ENCODE measurements at regions not wholly inside any gene's neighbourhood (a gene's known extent, or its start where the extent isn't known, plus 50 kb on each side); places are given as distances from the start of the nearest gene placed in this dataset.

DNA sequence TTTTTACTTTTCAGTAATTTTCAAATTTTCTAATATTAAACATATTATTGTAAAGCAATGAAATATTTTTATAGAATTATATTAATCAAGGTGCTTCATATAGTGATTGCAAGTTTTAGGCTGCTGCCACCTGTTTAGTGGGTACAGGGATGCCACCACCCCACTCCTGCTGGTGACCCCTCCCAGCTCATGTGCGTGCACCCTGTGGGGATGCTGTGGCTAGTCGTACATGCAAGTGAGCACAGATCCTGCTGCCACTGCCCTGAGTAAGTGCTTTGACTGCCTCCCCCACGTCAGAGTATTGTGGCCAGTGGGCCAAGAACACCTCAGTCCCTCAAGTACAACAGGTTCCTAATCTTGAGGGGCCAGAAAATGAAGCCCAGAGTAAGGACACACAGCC is 320.1 kb upstream of the DDI1 start:
- Mint-ChIP-seq H3K4me1 (peaks cover 4% of the 10 kb centered on the region), H3K27me3 (ENCODE audit: low read depth) (no peaks in the 10 kb centered on the region), H3K9me3 (peaks cover 3% of the 10 kb centered on the region), H3K36me3 (ENCODE audit: low read depth) (no peaks in the 10 kb centered on the region), H3K27ac (ENCODE audit: unreplicated experiment) (no peak overlapping the region), H3K4me3 (no peak overlapping the region)
- no peak for DNase-seq (ENCODE audit: low read depth, low spot score)
- TF ChIP-seq, protein P1, sequence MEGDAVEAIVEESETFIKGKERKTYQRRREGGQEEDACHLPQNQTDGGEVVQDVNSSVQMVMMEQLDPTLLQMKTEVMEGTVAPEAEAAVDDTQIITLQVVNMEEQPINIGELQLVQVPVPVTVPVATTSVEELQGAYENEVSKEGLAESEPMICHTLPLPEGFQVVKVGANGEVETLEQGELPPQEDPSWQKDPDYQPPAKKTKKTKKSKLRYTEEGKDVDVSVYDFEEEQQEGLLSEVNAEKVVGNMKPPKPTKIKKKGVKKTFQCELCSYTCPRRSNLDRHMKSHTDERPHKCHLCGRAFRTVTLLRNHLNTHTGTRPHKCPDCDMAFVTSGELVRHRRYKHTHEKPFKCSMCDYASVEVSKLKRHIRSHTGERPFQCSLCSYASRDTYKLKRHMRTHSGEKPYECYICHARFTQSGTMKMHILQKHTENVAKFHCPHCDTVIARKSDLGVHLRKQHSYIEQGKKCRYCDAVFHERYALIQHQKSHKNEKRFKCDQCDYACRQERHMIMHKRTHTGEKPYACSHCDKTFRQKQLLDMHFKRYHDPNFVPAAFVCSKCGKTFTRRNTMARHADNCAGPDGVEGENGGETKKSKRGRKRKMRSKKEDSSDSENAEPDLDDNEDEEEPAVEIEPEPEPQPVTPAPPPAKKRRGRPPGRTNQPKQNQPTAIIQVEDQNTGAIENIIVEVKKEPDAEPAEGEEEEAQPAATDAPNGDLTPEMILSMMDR (conservative IDR thresholded peaks at IDR 0.05) = no peak

DNA sequence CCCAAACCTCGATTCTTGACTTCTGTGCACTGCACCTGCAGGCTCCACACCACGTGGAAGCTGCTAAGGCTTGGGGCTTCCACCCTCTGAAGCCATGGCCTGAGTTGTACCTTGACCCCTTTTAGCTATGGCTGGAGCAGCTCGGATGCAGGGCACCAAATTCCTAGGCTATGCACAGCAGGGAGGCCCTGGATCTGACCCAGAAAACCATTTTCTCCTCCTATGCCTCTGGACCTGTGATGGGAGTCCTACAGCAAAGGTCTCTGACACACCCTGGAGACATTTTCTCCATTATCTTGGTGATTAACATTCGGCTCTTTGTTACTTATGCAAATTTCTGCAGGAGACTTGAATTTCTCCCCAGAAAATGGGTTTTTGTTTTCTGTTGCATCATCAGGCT is 309.2 kb upstream of the DDI1 start:
- Mint-ChIP-seq H3K27me3 (ENCODE audit: low read depth) (no peaks in the 10 kb centered on the region), H3K4me3 (no peak overlapping the region), H3K27ac (ENCODE audit: unreplicated experiment) (no peak overlapping the region), H3K36me3 (ENCODE audit: low read depth) (peaks cover 6% of the 10 kb centered on the region), H3K9me3 (peaks cover 25% of the 10 kb centered on the region), H3K4me1 (peaks cover 7% of the 10 kb centered on the region)
- DNase-seq (ENCODE audit: low read depth, low spot score) = no peak
- TF ChIP-seq, protein P1 (conservative IDR thresholded peaks at IDR 0.05) = no peak

DNA sequence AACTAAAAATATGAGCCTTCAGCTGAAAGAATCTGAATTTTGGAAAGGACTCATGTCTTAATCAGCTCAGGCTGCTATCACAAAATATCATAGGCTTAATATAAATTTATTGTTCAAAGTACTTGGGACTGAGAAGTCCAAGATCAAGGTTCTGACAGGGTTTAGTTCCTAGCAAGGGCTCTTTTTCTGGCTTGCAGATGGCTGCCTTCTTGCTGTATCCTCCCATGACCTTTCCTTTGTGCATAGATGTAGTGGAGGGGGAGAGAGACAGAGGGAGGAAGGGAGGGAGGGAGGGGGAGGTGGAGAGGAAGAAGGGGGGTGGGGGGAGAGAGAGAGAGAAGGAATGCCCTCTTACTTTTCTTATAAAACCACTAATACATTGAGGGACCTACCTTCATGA is 306.8 kb upstream of the DDI1 start:
- H3K9me3 Mint-ChIP-seq = peaks cover 19% of the 10 kb centered on the region
- H3K4me3 Mint-ChIP-seq = no peak overlapping the region
- H3K27me3 Mint-ChIP-seq (ENCODE audit: low read depth) = no peaks in the 10 kb centered on the region
- TF ChIP-seq, protein P1 (conservative IDR thresholded peaks at IDR 0.05) = no peak
- H3K27ac Mint-ChIP-seq (ENCODE audit: unreplicated experiment) = no peak overlapping the region
- DNase-seq (ENCODE audit: low read depth, low spot score) = no peak
- H3K36me3 Mint-ChIP-seq (ENCODE audit: low read depth) = peaks cover 4% of the 10 kb centered on the region
- peaks cover 7% of the 10 kb centered on the region for H3K4me1 Mint-ChIP-seq

DNA sequence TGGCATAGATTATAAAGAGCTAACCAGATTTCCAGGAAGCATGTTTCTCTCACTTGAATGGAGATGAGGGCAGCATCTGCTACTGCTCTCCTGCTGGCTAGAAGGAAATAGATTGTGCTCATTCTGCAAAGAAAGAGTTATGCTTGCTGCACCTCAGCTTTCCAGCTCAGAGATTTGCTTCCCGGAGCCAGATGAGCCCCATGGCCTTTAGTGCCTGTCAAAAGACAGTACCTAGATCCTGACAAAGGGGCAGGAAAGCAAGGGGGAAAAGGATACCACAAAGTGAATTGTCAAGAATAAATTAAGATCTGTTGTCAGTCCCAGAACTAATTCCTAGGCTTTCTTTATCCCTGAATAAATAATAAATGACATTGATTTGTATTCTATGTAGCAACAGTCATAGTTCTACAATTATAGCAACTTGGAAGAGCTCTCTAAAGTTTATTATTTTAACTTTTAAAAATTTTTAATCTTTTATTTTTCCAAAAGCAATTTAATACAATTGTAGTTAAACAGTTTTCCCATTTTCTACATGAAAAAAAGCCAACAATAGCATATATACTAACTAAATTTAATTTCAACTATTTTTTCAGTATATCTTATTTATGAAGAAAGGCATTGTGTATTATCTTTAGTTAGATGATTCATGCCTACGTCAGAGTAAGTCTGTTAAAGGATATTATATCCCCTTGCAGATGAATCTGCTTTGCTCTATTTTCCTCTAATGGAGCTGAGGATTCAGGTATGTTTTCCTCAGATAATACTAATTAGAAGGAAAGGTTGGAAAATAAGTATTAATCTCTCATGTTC is 306.1 kb upstream of the DDI1 start:
- Mint-ChIP-seq H3K9me3 (peaks cover 13% of the 10 kb centered on the region), H3K4me3 (peak overlapping the region; percentile 12), H3K36me3 (ENCODE audit: low read depth) (peaks cover 4% of the 10 kb centered on the region), H3K27ac (ENCODE audit: unreplicated experiment) (peak overlapping the region; percentile 81), H3K27me3 (ENCODE audit: low read depth) (no peaks in the 10 kb centered on the region), H3K4me1 (peaks cover 7% of the 10 kb centered on the region)
- DNase-seq (ENCODE audit: low read depth, low spot score) = no peak
- TF ChIP-seq, protein P1 (conservative IDR thresholded peaks at IDR 0.05) = no peak

DNA sequence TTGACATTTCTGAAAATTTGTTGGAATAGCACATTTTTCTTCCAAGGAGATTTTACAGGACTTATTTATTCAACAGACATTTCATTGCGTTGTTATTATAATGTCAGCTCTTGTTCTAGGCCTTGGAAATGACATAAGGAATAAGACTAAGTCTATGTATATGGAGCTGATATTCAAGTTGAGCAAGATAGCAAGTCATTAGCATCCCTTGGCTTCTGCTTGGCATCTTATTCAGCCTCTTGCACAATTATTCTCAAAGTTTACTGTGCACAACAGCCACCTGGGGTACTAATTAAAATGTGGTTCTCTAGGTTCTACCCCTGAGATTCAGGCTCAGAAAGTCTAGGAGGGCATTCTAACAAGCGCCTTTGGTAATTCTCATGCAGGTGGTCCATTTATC is 304.8 kb upstream of the DDI1 start:
- no peaks in the 10 kb centered on the region for H3K27me3 Mint-ChIP-seq (ENCODE audit: low read depth)
- no peak overlapping the region for H3K27ac Mint-ChIP-seq (ENCODE audit: unreplicated experiment)
- H3K36me3 Mint-ChIP-seq (ENCODE audit: low read depth) = no peaks in the 10 kb centered on the region
- no peak overlapping the region for H3K4me3 Mint-ChIP-seq
- TF ChIP-seq, protein P1 (conservative IDR thresholded peaks at IDR 0.05) = no peak
- H3K9me3 Mint-ChIP-seq = peaks cover 4% of the 10 kb centered on the region
- peaks cover 7% of the 10 kb centered on the region for H3K4me1 Mint-ChIP-seq
- no peak for DNase-seq (ENCODE audit: low read depth, low spot score)
